WTC11 (cell line): ENCODE measurements at regions not wholly inside any gene's neighbourhood (a gene's known extent, or its start where the extent isn't known, plus 50 kb on each side); places are given as distances from the start of the nearest gene placed in this dataset.

Experiments used
- ATAC-seq: fragments of 200-7000 bp; cut with Tn5 transposase; 2 replicates; pipeline ENCODE4 v1.10.0; 2021; ENCODE audit warnings: mild to moderate bottlenecking, moderate library complexity
- CTCF ChIA-PET: fragments of 300-600 bp; sonication (Branson Sonifier 250); formaldehyde crosslinking; loops from one replicate; lab custom pipeline; 2021; ENCODE audit warnings: antibody characterized with exemption; lab: Charles Lee
- POLR2A ChIA-PET: fragments of 350-600 bp; sonication (Branson Sonifier 250); formaldehyde crosslinking; loops from one replicate; lab custom pipeline; 2021; ENCODE audit warnings: antibody characterized with exemption; lab: Charles Lee
- DNase-seq: peaks from one replicate; pipeline ENCODE4 v3.0.0; 2021; ENCODE audit warnings: low spot score
- H3K27ac Mint-ChIP-seq: 2 replicates; pipeline ENCODE4 v1.8.0; 2021; ENCODE audit warnings: mixed read lengths
- H3K27me3 Mint-ChIP-seq: 2 replicates; pipeline ENCODE4 v1.8.0; 2021; ENCODE audit warnings: low read depth, mild to moderate bottlenecking, moderate library complexity, mixed read lengths
- H3K36me3 Mint-ChIP-seq: 2 replicates; pipeline ENCODE4 v1.8.0; 2021; ENCODE audit warnings: mixed read lengths
- H3K4me1 Mint-ChIP-seq: 2 replicates; pipeline ENCODE4 v1.8.0; 2022; ENCODE audit warnings: mixed read lengths
- H3K4me3 Mint-ChIP-seq: 2 replicates; pipeline ENCODE4 v1.8.0; 2021; ENCODE audit warnings: mild to moderate bottlenecking, moderate library complexity, mixed read lengths
- H3K9me3 Mint-ChIP-seq: 2 replicates; pipeline ENCODE4 v1.8.0; 2021; ENCODE audit warnings: mixed read lengths
- AFF4 ChIP-seq: sonication (generic); formaldehyde crosslinking; IDR thresholded peaks from 2 replicates; pipeline ENCODE4 v1.8.1; 2023; ENCODE audit warnings: mild to moderate bottlenecking, missing genetic modification reagents, borderline replicate concordance
- ARID4B ChIP-seq: sonication (generic); formaldehyde crosslinking; IDR thresholded peaks from 2 replicates; pipeline ENCODE4 v1.8.0; 2023; ENCODE audit warnings: missing genetic modification reagents, mild to moderate bottlenecking, borderline replicate concordance
- CBFB ChIP-seq: sonication (generic); formaldehyde crosslinking; IDR thresholded peaks from 2 replicates; pipeline ENCODE4 v1.8.1; 2022; ENCODE audit warnings: mild to moderate bottlenecking, low read depth, missing genetic modification reagents
- CREB1 ChIP-seq: sonication (generic); formaldehyde crosslinking; IDR thresholded peaks from 2 replicates; pipeline ENCODE4 v1.8.0; 2023; ENCODE audit warnings: mild to moderate bottlenecking, missing genetic modification reagents
- ESRRA ChIP-seq: sonication (generic); formaldehyde crosslinking; IDR thresholded peaks from 2 replicates; pipeline ENCODE4 v1.8.1; 2022; ENCODE audit warnings: mild to moderate bottlenecking, missing genetic modification reagents, borderline replicate concordance
- FOXJ3 ChIP-seq: sonication (generic); formaldehyde crosslinking; IDR thresholded peaks from 2 replicates; pipeline ENCODE4 v1.9.0; 2021; ENCODE audit warnings: missing genetic modification reagents, mild to moderate bottlenecking, borderline replicate concordance
- KAT7 ChIP-seq: sonication (generic); formaldehyde crosslinking; IDR thresholded peaks from 2 replicates; pipeline ENCODE4 v1.8.1; 2023; ENCODE audit warnings: missing genetic modification reagents, mild to moderate bottlenecking, borderline replicate concordance
- NFYB ChIP-seq: sonication (generic); formaldehyde crosslinking; conservative IDR thresholded peaks from 2 replicates; pipeline ENCODE4 v1.8.0; 2022; ENCODE audit warnings: low read depth, missing genetic modification reagents
- NR1H2 ChIP-seq: sonication (generic); formaldehyde crosslinking; IDR thresholded peaks from 2 replicates; pipeline ENCODE4 v1.9.0; 2021; ENCODE audit warnings: mild to moderate bottlenecking, moderate library complexity, missing genetic modification reagents
- PREB ChIP-seq: sonication (generic); formaldehyde crosslinking; IDR thresholded peaks from 2 replicates; pipeline ENCODE4 v1.8.1; 2022; ENCODE audit warnings: mild to moderate bottlenecking, missing genetic modification reagents, moderate library complexity, borderline replicate concordance
- TEAD1 ChIP-seq: sonication (generic); formaldehyde crosslinking; IDR thresholded peaks from 2 replicates; pipeline ENCODE4 v1.8.0; 2022; ENCODE audit warnings: mild to moderate bottlenecking, missing genetic modification reagents
- TEAD4 ChIP-seq: sonication (generic); formaldehyde crosslinking; IDR thresholded peaks from 2 replicates; pipeline ENCODE4 v1.8.0; 2022; ENCODE audit warnings: mild to moderate bottlenecking, missing genetic modification reagents
- TP53 ChIP-seq: sonication (generic); formaldehyde crosslinking; IDR thresholded peaks from 2 replicates; pipeline ENCODE4 v1.8.1; 2023; ENCODE audit warnings: mild to moderate bottlenecking, missing genetic modification reagents
- ZNF281 ChIP-seq: sonication (generic); formaldehyde crosslinking; IDR thresholded peaks from 2 replicates; pipeline ENCODE4 v1.8.0; 2023; ENCODE audit warnings: mild to moderate bottlenecking, missing genetic modification reagents
- ZSCAN18 ChIP-seq: fragments of 250-450 bp; sonication (Bioruptor Pico); IDR thresholded peaks from 2 replicates; pipeline ENCODE4 v2.1.2; 2022; ENCODE audit warnings: mild to moderate bottlenecking, moderate library complexity

GRCh38 chr4:94068753-94069719, 138.6 kb upstream of the SMARCAD1 start:
- no peak overlapping the region for H3K4me3 Mint-ChIP-seq
- H3K9me3 Mint-ChIP-seq = peaks cover 9% of the 10 kb centered on the region
- CTCF ChIA-PET = interaction anchor here (1.0 to 1.4 kb wide), 2 partner anchors 15 to 277 kb away, joined by 3 read pairs; no protein-coding TSS in a partner anchor
- DNase-seq (no peak), ATAC-seq (peak; percentile 87)
- H3K27me3 Mint-ChIP-seq = no peaks in the 10 kb centered on the region
- peak overlapping the region; percentile 43 for H3K27ac Mint-ChIP-seq
- peaks cover 13% of the 10 kb centered on the region for H3K4me1 Mint-ChIP-seq
- H3K36me3 Mint-ChIP-seq = peaks cover 4% of the 10 kb centered on the region; the same call in 1 of the 2 replicates
- POLR2A ChIA-PET = no interaction called here
- TF ChIP-seq ZSCAN18 (CRISPR knock-in tag) = no peak
- TF ChIP-seq TP53 (CRISPR knock-in tag) = no peak
- TF ChIP-seq ZNF281 = no peak
- TF ChIP-seq ESRRA (CRISPR knock-in tag) = no peak
- no peak for TF ChIP-seq AFF4 (CRISPR knock-in tag)
- TF ChIP-seq KAT7 (CRISPR knock-in tag) = no peak
- TF ChIP-seq PREB (CRISPR knock-in tag) = no peak
- TF ChIP-seq NFYB (CRISPR knock-in tag) = no peak
- peak; percentile 61; the same call in 1 of the 2 replicates for TF ChIP-seq TEAD1 (CRISPR knock-in tag)

- POLR2A ChIA-PET = interaction anchor here (0.5 kb wide), 1 partner anchor 277 kb away, joined by 3 read pairs; no protein-coding TSS in a partner anchor
- TF ChIP-seq NR1H2 (no peak), TEAD4 (CRISPR knock-in tag) (no peak), ZNF281 (no peak), CREB1 (CRISPR knock-in tag) (no peak), ARID4B (no peak), CBFB (CRISPR knock-in tag) (no peak), FOXJ3 (CRISPR knock-in tag) (no peak)
Measured at GRCh38 chr4:94076498-94076897, 131.2 kb upstream of the SMARCAD1 start.

More at GRCh38 chr4:94076498-94076897, 131.2 kb upstream of the SMARCAD1 start:
- peaks cover 26% of the 10 kb centered on the region for H3K9me3 Mint-ChIP-seq
- H3K27me3 Mint-ChIP-seq = no peaks in the 10 kb centered on the region
- peaks cover 18% of the 10 kb centered on the region for H3K36me3 Mint-ChIP-seq
- DNase-seq = no peak
- peak; percentile 91 for ATAC-seq
- H3K4me3 Mint-ChIP-seq = no peak overlapping the region
- no peak overlapping the region for H3K27ac Mint-ChIP-seq
- CTCF ChIA-PET = interaction anchor here (0.7 to 1.0 kb wide), 7 partner anchors 16 to 285 kb away, joined by 3 to 6 read pairs (median 3); no protein-coding TSS in a partner anchor
- H3K4me1 Mint-ChIP-seq = no peaks in the 10 kb centered on the region
